GM23248 (cell line): ENCODE measurements at regions not wholly inside any gene's neighbourhood (a gene's known extent, or its start where the extent isn't known, plus 50 kb on each side); places are given as distances from the start of the nearest gene placed in this dataset.

ENCODE experiments used
- DNase-seq: peaks from one replicate; pipeline ENCODE4 v3.0.0-alpha.2; 2015
- H2AFZ ChIP-seq: fragments of 200-600 bp; sonication (generic); 2 replicates; pipeline ENCODE4 v1.6.1; 2016; ENCODE audit warnings: antibody characterized with exemption
- H3F3A ChIP-seq: fragments of 200-600 bp; sonication (generic); 2 replicates; pipeline ENCODE4 v1.6.1; 2016; ENCODE audit warnings: mild to moderate bottlenecking, antibody characterized with exemption, mixed run types; ENCODE audit not compliant: insufficient read depth
- H3K27ac ChIP-seq: fragments of 200-600 bp; sonication (generic); 2 replicates; pipeline ENCODE4 v1.5.1; 2016; ENCODE audit warnings: mild to moderate bottlenecking
- H3K27me3 ChIP-seq: fragments of 200-600 bp; sonication (generic); replicated peaks from 2 replicates; pipeline ENCODE4 v1.6.1; 2016; ENCODE audit warnings: mild to moderate bottlenecking; ENCODE audit not compliant: insufficient read depth
- H3K36me3 ChIP-seq: fragments of 200-600 bp; sonication (generic); 2 replicates; pipeline ENCODE4 v1.6.1; 2016; ENCODE audit warnings: low read depth, mild to moderate bottlenecking
- H3K4me1 ChIP-seq: fragments of 200-600 bp; sonication (generic); 2 replicates; pipeline ENCODE4 v1.6.1; 2016; ENCODE audit warnings: mild to moderate bottlenecking; ENCODE audit not compliant: insufficient read depth
- H3K4me2 ChIP-seq: fragments of 200-600 bp; sonication (generic); one replicate; pipeline ENCODE4 v1.6.1; 2016; ENCODE audit warnings: mild to moderate bottlenecking; ENCODE audit not compliant: unreplicated experiment
- H3K4me3 ChIP-seq: fragments of 200-600 bp; sonication (generic); 2 replicates; pipeline ENCODE4 v1.5.1; 2016; ENCODE audit warnings: mild to moderate bottlenecking
- H3K79me2 ChIP-seq: fragments of 200-600 bp; sonication (generic); 2 replicates; pipeline ENCODE4 v1.6.1; 2016; ENCODE audit warnings: mild to moderate bottlenecking; ENCODE audit not compliant: insufficient read depth
- H3K9ac ChIP-seq: fragments of 200-600 bp; sonication (generic); 2 replicates; pipeline ENCODE4 v1.6.1; 2016; ENCODE audit warnings: mild to moderate bottlenecking
- H3K9me2 ChIP-seq: fragments of 200-600 bp; sonication (generic); 2 replicates; pipeline ENCODE4 v1.6.1; 2016; ENCODE audit warnings: mixed run types, mild to moderate bottlenecking, moderate library complexity; ENCODE audit not compliant: insufficient read depth
- H3K9me3 ChIP-seq: fragments of 200-600 bp; sonication (generic); one replicate; pipeline ENCODE4 v1.6.1; 2017; ENCODE audit warnings: low read depth
- H4K20me1 ChIP-seq: fragments of 200-600 bp; sonication (generic); 2 replicates; pipeline ENCODE4 v1.6.0; 2016; ENCODE audit not compliant: insufficient read depth
- EZH2 ChIP-seq: fragments of 200-600 bp; sonication (generic); IDR thresholded peaks from 2 replicates; pipeline ENCODE4 v1.6.1; 2018; ENCODE audit warnings: antibody characterized with exemption, mild to moderate bottlenecking; ENCODE audit not compliant: insufficient read depth, poor library complexity, severe bottlenecking
- EZH2phosphoT487 ChIP-seq: fragments of 200-600 bp; sonication (generic); IDR thresholded peaks from 2 replicates; pipeline ENCODE4 v1.6.1; 2018; ENCODE audit warnings: antibody characterized with exemption, moderate library complexity, mild to moderate bottlenecking, low read depth; ENCODE audit not compliant: insufficient read depth
- WGBS, 2 experiments: methylation state at CpG; one replicate each; pipeline ENCODE4 v1.1.6; 2015 to 2017; ENCODE audit warnings: low lambda C conversion rate in 2 of 2, low coverage in 1 of 2; ENCODE audit errors: missing lambda C conversion rate in 2 of 2; 5-methylcytosine and 5-hydroxymethylcytosine counted together
- in situ Hi-C: fragments of 300-500 bp; cut with MboI; formaldehyde crosslinking; loops from 2 replicates; pipeline ENCODE4 v1.15.0; 2020

GRCh38 chr6:8914700-8915099, 479.4 kb upstream of the SLC35B3 start:
- H3K9me3 ChIP-seq = no peaks in the 10 kb centered on the region
- H4K20me1 ChIP-seq = no peaks in the 10 kb centered on the region
- WGBS, 2 experiments = 48 to 53% methylated on average over 9 of the region's 9 CpGs
- H3K36me3 ChIP-seq = no peaks in the 10 kb centered on the region
- no peak for TF ChIP-seq EZH2phosphoT487
- no peak for TF ChIP-seq EZH2
- no peak for DNase-seq
- H3F3A ChIP-seq = no peaks in the 10 kb centered on the region
- H3K4me2 ChIP-seq = no peak overlapping the region
- no peak overlapping the region for H3K27ac ChIP-seq
- H3K9ac ChIP-seq = no peak overlapping the region
- H3K79me2 ChIP-seq = no peaks in the 10 kb centered on the region
- no peaks in the 10 kb centered on the region for H3K4me1 ChIP-seq
- no peaks in the 10 kb centered on the region for H3K27me3 ChIP-seq
- H3K4me3 ChIP-seq = no peak overlapping the region
- no peak overlapping the region for H2AFZ ChIP-seq
- in situ Hi-C loops = no loop called here
- no peaks in the 10 kb centered on the region for H3K9me2 ChIP-seq

DNA sequence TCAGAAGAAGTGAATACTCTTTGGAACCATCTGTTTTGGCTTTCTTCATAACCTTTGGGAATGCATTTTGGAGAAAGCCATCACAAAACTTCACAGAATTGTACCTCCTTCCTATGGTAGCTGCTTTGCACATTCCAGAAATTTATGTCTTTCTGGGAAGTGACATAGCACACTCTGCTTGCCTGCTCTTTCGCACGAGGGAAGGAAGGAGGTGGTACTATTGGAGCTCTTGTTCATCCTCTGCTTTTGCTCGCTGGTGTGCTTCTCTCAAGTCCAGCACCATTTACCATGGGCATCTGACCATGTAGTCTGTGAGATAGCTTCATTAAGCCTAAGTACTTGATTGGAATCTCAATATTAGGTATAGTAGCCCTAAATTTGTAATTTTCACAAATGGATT, 473.3 kb upstream of the SLC35B3 start:
- no peaks in the 10 kb centered on the region for H3K27me3 ChIP-seq
- no peak overlapping the region for H3K4me2 ChIP-seq
- no peak overlapping the region for H3K4me3 ChIP-seq
- no peaks in the 10 kb centered on the region for H3F3A ChIP-seq
- DNase-seq = no peak
- in situ Hi-C loops = no loop called here
- H3K4me1 ChIP-seq = no peaks in the 10 kb centered on the region
- H3K27ac ChIP-seq = no peak overlapping the region
- no peaks in the 10 kb centered on the region for H3K36me3 ChIP-seq
- H3K9me3 ChIP-seq = no peaks in the 10 kb centered on the region
- H3K9me2 ChIP-seq = no peaks in the 10 kb centered on the region
- H2AFZ ChIP-seq = no peak overlapping the region
- WGBS, 2 experiments = 20 to 21% methylated on average over 3 of the region's 3 CpGs
- H4K20me1 ChIP-seq = no peaks in the 10 kb centered on the region
- TF ChIP-seq EZH2phosphoT487 = no peak
- no peak for TF ChIP-seq EZH2
- H3K9ac ChIP-seq = no peak overlapping the region
- H3K79me2 ChIP-seq = no peaks in the 10 kb centered on the region

DNA sequence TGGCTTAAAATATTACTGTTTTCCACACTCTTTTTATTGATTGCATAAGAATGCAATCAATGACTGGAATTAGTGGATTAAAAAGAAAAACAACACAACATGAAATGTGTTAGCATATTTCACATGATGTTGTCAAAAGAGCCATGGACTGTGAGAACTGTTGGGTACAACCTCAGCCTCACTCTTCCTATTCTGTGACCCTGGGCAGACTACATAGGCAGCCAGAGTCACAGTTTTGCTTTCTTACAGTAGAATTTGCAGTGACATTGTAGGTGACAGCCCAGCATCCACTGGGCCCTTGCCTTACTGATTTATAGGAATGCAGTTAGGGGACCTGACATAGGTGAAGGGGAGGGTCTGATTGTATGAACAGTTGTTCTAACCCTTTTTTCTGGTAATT, 471.4 kb upstream of the SLC35B3 start:
- Histone ChIP-seq H3K4me2 (no peak overlapping the region), H2AFZ (no peak overlapping the region), H3K36me3 (no peaks in the 10 kb centered on the region), H3K4me3 (no peak overlapping the region), H3K9me2 (no peaks in the 10 kb centered on the region), H3K9ac (no peak overlapping the region), H4K20me1 (no peaks in the 10 kb centered on the region), H3K4me1 (no peaks in the 10 kb centered on the region), H3K27ac (no peak overlapping the region), H3F3A (no peaks in the 10 kb centered on the region), H3K27me3 (no peaks in the 10 kb centered on the region), H3K9me3 (no peaks in the 10 kb centered on the region), H3K79me2 (no peaks in the 10 kb centered on the region)
- no peak for DNase-seq
- in situ Hi-C loops = no loop called here
- TF ChIP-seq EZH2phosphoT487 (no peak), EZH2 (no peak)

- H3K27me3 ChIP-seq = no peaks in the 10 kb centered on the region
- WGBS, 2 experiments = 3 to 7% methylated on average over 2 of the region's 2 CpGs
- no peak overlapping the region for H3K4me2 ChIP-seq
- H3K36me3 ChIP-seq = no peaks in the 10 kb centered on the region
- no peaks in the 10 kb centered on the region for H4K20me1 ChIP-seq
- H2AFZ ChIP-seq = no peak overlapping the region
- no peak overlapping the region for H3K27ac ChIP-seq
- no peak for DNase-seq
- no peak overlapping the region for H3K9ac ChIP-seq
- TF ChIP-seq EZH2 (no peak), EZH2phosphoT487 (no peak)
- no peaks in the 10 kb centered on the region for H3K9me2 ChIP-seq
- H3K4me1 ChIP-seq = no peaks in the 10 kb centered on the region
- in situ Hi-C loops = no loop called here
- no peaks in the 10 kb centered on the region for H3F3A ChIP-seq
- no peak overlapping the region for H3K4me3 ChIP-seq
- H3K9me3 ChIP-seq = no peaks in the 10 kb centered on the region
- no peaks in the 10 kb centered on the region for H3K79me2 ChIP-seq
These were observed 470.4 kb upstream of the SLC35B3 start for GRCh38 chr6:8905757-8906156.

- Histone ChIP-seq H3K4me1 (no peaks in the 10 kb centered on the region), H3K79me2 (no peaks in the 10 kb centered on the region), H3K4me2 (no peak overlapping the region), H4K20me1 (no peaks in the 10 kb centered on the region), H2AFZ (no peak overlapping the region), H3K36me3 (no peaks in the 10 kb centered on the region), H3K9me3 (no peaks in the 10 kb centered on the region), H3K27me3 (no peaks in the 10 kb centered on the region), H3K4me3 (no peak overlapping the region), H3K27ac (no peak overlapping the region), H3K9me2 (no peaks in the 10 kb centered on the region), H3F3A (no peaks in the 10 kb centered on the region), H3K9ac (no peak overlapping the region)
- WGBS, 2 experiments = 24 to 45% methylated on average over 3 of the region's 3 CpGs
- no peak for TF ChIP-seq EZH2
- TF ChIP-seq EZH2phosphoT487 = no peak
- in situ Hi-C loops = no loop called here
- DNase-seq = no peak
These were observed 469.4 kb upstream of the SLC35B3 start for GRCh38 chr6:8904754-8905153.
